Sigmoid colon (tissue), 6 donors: ENCODE measurements at regions not wholly inside any gene's neighbourhood (a gene's known extent, or its start where the extent isn't known, plus 50 kb on each side); places are given as distances from the start of the nearest gene placed in this dataset.
A peak's percentile ranks its signal among the peaks of the same experiment; 100 is the strongest.

Experiments used
- DNase-seq: peaks from one replicate; pipeline ENCODE4 v3.0.0-alpha.2; 2019
- H3K27ac ChIP-seq, 4 donors: fragments of 200-600 bp; sonication (generic); one replicate each; pipeline ENCODE4 v1.5.1; 2016 to 2019; ENCODE audit warnings: mild to moderate bottlenecking in 1 of 4
- H3K27me3 ChIP-seq, 3 donors: fragments of 200-600 bp; sonication (generic); one replicate each; pipeline ENCODE4 v1.5.1; 2019; ENCODE audit warnings: mild to moderate bottlenecking in 1 of 3
- H3K36me3 ChIP-seq, 4 donors: fragments of 200-600 bp; sonication (generic); one replicate each; pipeline ENCODE4 v1.5.1; 2016 to 2019
- H3K4me1 ChIP-seq, 4 donors: fragments of 200-600 bp; sonication (generic); one replicate each; pipeline ENCODE4 v1.5.1; 2017 to 2019
- H3K4me3 ChIP-seq, 4 donors: fragments of 200-600 bp; sonication (generic); one replicate each; pipeline ENCODE4 v1.5.1; 2017 to 2019; ENCODE audit warnings: mild to moderate bottlenecking in 2 of 4, moderate library complexity in 1 of 4
- H3K9me3 ChIP-seq, 4 donors: fragments of 200-600 bp in 3 of 4; sonication (generic) in 3 of 4; one replicate each; pipeline versions ENCODE4 v1.5.1 to v1.6.1; 2013 to 2019
- EP300 ChIP-seq, 4 donors: sonication (generic); formaldehyde crosslinking; IDR thresholded peaks; one replicate each; pipeline ENCODE4 v1.6.1; 2017; ENCODE audit warnings: antibody characterized with exemption in 4 of 4
- POLR2A ChIP-seq, 2 donors: fragments of 450-650 bp; IDR thresholded peaks; one replicate each; pipeline ENCODE4 v1.6.1; 2016; ENCODE audit warnings: antibody characterized with exemption in 2 of 2, mild to moderate bottlenecking in 2 of 2, moderate library complexity in 2 of 2
- POLR2AphosphoS5 ChIP-seq, 4 donors: sonication (generic); formaldehyde crosslinking; IDR thresholded peaks; one replicate each; pipeline ENCODE4 v1.6.1; 2017; ENCODE audit warnings: antibody characterized with exemption in 4 of 4
- WGBS, 2 donors: extraction: QIAGEN DNeasy Blood & Tissue Kit; methylation state at CpG; one replicate each; pipeline ENCODE4 v1.1.7; 2013; 5-methylcytosine and 5-hydroxymethylcytosine counted together
- intact Hi-C: fragments of 100-400 bp; cut with DNase I; formaldehyde crosslinking; loops from one replicate; pipeline ENCODE4 v1.15.1; 2023
- TF ChIP-seq, protein P1 (sequence below), 4 experiments: fragments of 450-650 bp in 3 of 4; fragments of 200-600 bp in 1 of 4; IDR thresholded peaks; one replicate each; pipeline ENCODE4 v1.5.1; 2016 to 2019; ENCODE audit warnings: antibody characterized with exemption in 4 of 4, mild to moderate bottlenecking in 3 of 4, moderate library complexity in 2 of 4
- donor health status: healthy with polysubstance abuse.
- donor health status: healthy.

DNA sequence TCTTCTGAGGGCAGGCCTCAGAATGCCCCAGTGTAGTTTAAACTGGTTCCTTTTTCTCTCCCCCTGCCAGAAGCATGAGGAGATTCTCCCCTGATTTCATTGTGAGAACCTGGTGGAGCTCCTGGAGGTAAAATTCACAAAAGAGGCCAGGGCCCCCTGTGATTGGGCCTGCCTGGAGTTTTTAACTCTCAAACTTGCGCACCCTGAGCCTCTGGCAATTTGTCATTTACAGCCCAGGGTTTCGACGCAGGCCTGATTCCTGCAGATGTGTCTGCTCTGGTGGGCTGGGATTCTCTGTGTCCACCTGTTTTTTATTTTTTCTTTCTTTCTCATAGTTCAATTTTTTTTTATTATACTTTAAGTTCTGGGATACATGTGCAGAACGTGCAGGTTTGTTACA, 157.9 kb downstream of the ASB1 start:
- Histone ChIP-seq H3K4me1 (peaks cover 0 to 16% (median 10%) of the 10 kb centered on the region in 4 donors), H3K27me3 (no peaks in the 10 kb centered on the region), H3K9me3 (peaks cover 0 to 4% (median 0%) of the 10 kb centered on the region in 4 donors), H3K4me3 (no peak overlapping the region), H3K27ac (no peak overlapping the region), H3K36me3 (no peaks in the 10 kb centered on the region)
- no peak for DNase-seq
- TF ChIP-seq, protein P1, sequence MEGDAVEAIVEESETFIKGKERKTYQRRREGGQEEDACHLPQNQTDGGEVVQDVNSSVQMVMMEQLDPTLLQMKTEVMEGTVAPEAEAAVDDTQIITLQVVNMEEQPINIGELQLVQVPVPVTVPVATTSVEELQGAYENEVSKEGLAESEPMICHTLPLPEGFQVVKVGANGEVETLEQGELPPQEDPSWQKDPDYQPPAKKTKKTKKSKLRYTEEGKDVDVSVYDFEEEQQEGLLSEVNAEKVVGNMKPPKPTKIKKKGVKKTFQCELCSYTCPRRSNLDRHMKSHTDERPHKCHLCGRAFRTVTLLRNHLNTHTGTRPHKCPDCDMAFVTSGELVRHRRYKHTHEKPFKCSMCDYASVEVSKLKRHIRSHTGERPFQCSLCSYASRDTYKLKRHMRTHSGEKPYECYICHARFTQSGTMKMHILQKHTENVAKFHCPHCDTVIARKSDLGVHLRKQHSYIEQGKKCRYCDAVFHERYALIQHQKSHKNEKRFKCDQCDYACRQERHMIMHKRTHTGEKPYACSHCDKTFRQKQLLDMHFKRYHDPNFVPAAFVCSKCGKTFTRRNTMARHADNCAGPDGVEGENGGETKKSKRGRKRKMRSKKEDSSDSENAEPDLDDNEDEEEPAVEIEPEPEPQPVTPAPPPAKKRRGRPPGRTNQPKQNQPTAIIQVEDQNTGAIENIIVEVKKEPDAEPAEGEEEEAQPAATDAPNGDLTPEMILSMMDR (IDR thresholded peaks at IDR 0.05) = no peak
- TF ChIP-seq EP300 (IDR thresholded peaks at IDR 0.05) = no peak
- TF ChIP-seq POLR2AphosphoS5 (IDR thresholded peaks at IDR 0.05) = no peak
- TF ChIP-seq POLR2A (IDR thresholded peaks at IDR 0.05) = no peak
- intact Hi-C loops = loop anchor here (5.0 kb wide), 1 partner anchor 57 kb away; no protein-coding TSS in a partner anchor
- WGBS, 2 donors = 91 to 95% methylated on average over 4 of the region's 4 CpGs

DNA sequence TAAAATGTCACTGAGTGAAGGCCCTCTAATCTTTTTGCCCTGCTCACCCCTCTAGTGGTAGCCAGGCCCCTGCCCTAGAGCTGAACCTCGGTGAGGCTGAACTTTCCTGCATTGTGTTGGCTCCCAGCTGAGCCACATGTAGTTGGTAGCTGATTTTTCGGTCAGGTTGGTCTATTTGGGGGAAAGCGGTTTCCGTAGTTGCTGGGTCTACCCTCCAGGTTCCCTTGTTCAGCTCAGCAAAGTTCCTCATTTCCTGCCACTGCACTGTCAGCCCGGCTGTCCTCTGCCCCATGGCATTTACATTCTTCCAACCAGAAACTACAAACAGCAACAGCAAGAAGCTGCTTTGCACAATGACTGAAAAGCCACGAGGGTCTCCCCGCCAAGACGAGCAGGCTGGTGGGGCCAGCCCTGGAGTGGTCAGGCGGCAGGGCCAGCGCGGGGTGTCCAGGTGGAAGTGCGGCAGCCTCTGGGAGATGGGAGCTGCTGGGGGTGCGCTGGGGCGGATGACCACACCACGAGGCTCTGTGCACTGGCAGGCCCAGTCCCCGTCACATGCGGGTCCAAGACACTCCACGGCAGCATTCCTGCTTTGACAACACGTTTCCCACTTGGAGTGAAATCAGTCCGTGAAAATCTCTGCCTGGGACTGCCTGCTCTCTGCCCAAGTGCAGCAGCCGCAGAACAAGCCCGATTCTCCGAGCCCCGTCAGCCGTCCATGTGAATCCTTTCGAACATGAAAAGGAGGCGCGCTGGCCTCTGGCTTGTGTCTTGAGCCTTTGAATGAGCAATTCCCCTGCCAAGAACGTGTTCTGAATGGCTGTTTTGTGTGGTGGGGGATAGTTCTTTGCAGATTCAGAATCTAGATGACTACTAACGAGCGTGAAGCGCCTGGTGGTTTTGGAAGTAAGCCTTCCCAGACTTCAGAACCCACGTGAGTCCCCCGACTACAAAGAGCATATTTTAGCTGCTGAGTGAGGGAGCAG, 159.4 kb downstream of the ASB1 start:
- whole genome bisulfite sequencing, 2 donors = 81 to 84% methylated on average over 34 of the region's 34 CpGs
- TF ChIP-seq, protein P1 (IDR thresholded peaks at IDR 0.05) = no peak
- TF ChIP-seq POLR2A (IDR thresholded peaks at IDR 0.05) (no peak), POLR2AphosphoS5 (IDR thresholded peaks at IDR 0.05) (peak in 3 of 4 donors; percentile 56 to 76 (median 70)), EP300 (IDR thresholded peaks at IDR 0.05) (peak in 1 of 4 donors; percentile 48)
- Histone ChIP-seq H3K36me3 (no peaks in the 10 kb centered on the region), H3K4me1 (peaks cover 0 to 16% (median 10%) of the 10 kb centered on the region in 4 donors), H3K27me3 (no peaks in the 10 kb centered on the region), H3K4me3 (no peak overlapping the region), H3K9me3 (peaks cover 0 to 4% (median 0%) of the 10 kb centered on the region in 4 donors), H3K27ac (peak overlapping the region in 2 of 4 donors; percentile 57 to 58)
- peak; percentile 76 for DNase-seq
- intact Hi-C loops = loop anchor here (5.0 kb wide), 1 partner anchor 59 kb away; no protein-coding TSS in a partner anchor

DNA sequence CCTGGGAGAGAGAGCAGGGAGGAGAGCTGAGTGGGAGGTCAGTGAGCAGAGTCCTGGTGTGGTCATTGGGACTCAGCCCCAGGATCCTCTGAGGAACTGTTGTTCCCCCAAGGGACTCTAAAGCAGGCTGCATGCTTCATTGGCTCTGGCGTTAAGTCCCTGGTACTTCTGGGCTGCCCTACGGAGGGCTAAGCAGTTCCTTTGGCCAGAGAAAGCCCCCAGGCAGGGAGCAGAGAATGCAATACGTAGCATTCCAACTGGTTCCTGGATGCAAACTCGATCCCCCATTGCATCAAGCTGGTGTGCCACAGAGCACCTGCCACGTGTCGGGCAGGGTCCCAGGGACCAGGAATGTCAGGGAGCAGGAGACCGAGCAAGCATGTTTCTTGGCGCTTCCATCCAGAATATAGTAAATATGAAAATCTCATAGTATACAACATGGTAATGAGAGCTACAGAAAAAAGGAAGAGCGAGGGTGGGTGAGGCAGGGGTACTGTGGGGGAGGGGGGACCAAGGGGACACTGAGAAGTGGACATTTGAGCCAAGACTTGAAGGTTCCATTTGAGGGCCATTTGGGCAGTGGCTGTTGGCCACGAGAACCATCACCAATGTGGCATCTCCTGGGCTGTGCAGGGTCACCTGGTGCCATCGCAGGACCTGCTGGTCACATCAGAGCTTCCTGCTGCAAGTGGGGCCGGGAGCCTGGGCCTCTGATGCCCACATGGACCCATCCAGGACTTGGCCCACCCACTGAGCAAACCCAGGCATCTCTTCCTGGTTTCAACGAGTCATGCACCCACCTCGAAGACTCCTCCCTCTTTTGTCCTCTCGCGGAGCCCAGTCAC, 160.4 kb downstream of the ASB1 start:
- peak; percentile 59 for DNase-seq

More for the DNA sequence above, 160.4 kb downstream of the ASB1 start:
- no peaks in the 10 kb centered on the region for H3K27me3 ChIP-seq
- peaks cover 0 to 16% (median 10%) of the 10 kb centered on the region in 4 donors for H3K4me1 ChIP-seq
- peaks cover 0 to 4% (median 0%) of the 10 kb centered on the region in 4 donors for H3K9me3 ChIP-seq
- TF ChIP-seq POLR2A (IDR thresholded peaks at IDR 0.05) (no peak), POLR2AphosphoS5 (IDR thresholded peaks at IDR 0.05) (no peak), EP300 (IDR thresholded peaks at IDR 0.05) (no peak)
- TF ChIP-seq, protein P1 (IDR thresholded peaks at IDR 0.05) = no peak
- H3K4me3 ChIP-seq = no peak overlapping the region
- intact Hi-C loops = loop anchor here (5.0 kb wide), 1 partner anchor 60 kb away; no protein-coding TSS in a partner anchor
- 81 to 88% methylated on average over 16 of the region's 16 CpGs for WGBS, 2 donors
- H3K36me3 ChIP-seq = no peaks in the 10 kb centered on the region
- peak overlapping the region in 2 of 4 donors; percentile 57 to 58 for H3K27ac ChIP-seq
